CD14-positive monocyte (primary cell): ENCODE measurements at regions not wholly inside any gene's neighbourhood (a gene's known extent, or its start where the extent isn't known, plus 50 kb on each side); places are given as distances from the start of the nearest gene placed in this dataset.

Experiments
- DNase-seq, 3 donors: peaks; one replicate each; pipeline ENCODE4 v3.0.0-alpha.2; 2011 to 2022
- H2AFZ ChIP-seq: 2 replicates; pipeline ENCODE4 v1.6.0; 2012; ENCODE audit warnings: mild to moderate bottlenecking, low read depth, low read length, inconsistent platforms; ENCODE audit not compliant: insufficient read depth, poor library complexity, severe bottlenecking
- H3K27ac ChIP-seq, 2 donors: 1 replicate in 1 of 2; 2 replicates in 1 of 2; pipeline ENCODE4 v1.5.1; 2012 to 2013; ENCODE audit warnings: low read length in 2 of 2, control low read depth in 1 of 2, inconsistent platforms in 1 of 2, low read depth in 1 of 2, mild to moderate bottlenecking in 1 of 2
- H3K27me3 ChIP-seq, 2 donors: one replicate each; pipeline versions ENCODE4 v1.6.0 to v1.6.1; 2011 to 2013; ENCODE audit warnings: low read length in 2 of 2; ENCODE audit not compliant: control insufficient read depth in 2 of 2, insufficient read depth in 2 of 2
- H3K36me3 ChIP-seq, 2 donors: replicated peaks in 1 of 2; 1 replicate in 1 of 2; 2 replicates in 1 of 2; pipeline versions ENCODE4 v1.5.1 to v1.6.1; 2012 to 2013; ENCODE audit warnings: low read length in 2 of 2, control low read depth in 1 of 2, inconsistent platforms in 1 of 2, mild to moderate bottlenecking in 1 of 2; ENCODE audit not compliant: insufficient read depth in 2 of 2, control insufficient read depth in 1 of 2
- H3K4me1 ChIP-seq, 2 donors: 1 replicate in 1 of 2; 2 replicates in 1 of 2; pipeline versions ENCODE4 v1.5.1 to v1.6.1; 2012 to 2013; ENCODE audit warnings: low read length in 2 of 2, control low read depth in 1 of 2, inconsistent platforms in 1 of 2, mild to moderate bottlenecking in 1 of 2, moderate library complexity in 1 of 2; ENCODE audit not compliant: insufficient read depth in 2 of 2, control insufficient read depth in 1 of 2
- H3K4me2 ChIP-seq: replicated peaks from 2 replicates; pipeline ENCODE3; 2012; ENCODE audit warnings: low read length, moderate library complexity, mild to moderate bottlenecking; ENCODE audit not compliant: poor library complexity, severe bottlenecking; ENCODE audit errors: extremely low read depth
- H3K4me3 ChIP-seq, 3 experiments: fragments of 200-600 bp in 1 of 3; sonication (generic) in 1 of 3; replicated peaks in 1 of 3; 1 replicate in 2 of 3; 2 replicates in 1 of 3; pipeline ENCODE4 v1.5.1; 2011 to 2013; ENCODE audit warnings: low read length in 3 of 3, mild to moderate bottlenecking in 3 of 3, control low read depth in 2 of 3, low read depth in 2 of 3, inconsistent platforms in 1 of 3, moderate library complexity in 1 of 3
- H3K79me2 ChIP-seq: 2 replicates; pipeline ENCODE4 v1.6.0; 2012; ENCODE audit warnings: mild to moderate bottlenecking, control low read depth, inconsistent platforms, low read length, moderate library complexity; ENCODE audit not compliant: insufficient read depth
- H3K9ac ChIP-seq: 2 replicates; pipeline ENCODE4 v1.6.0; 2017; ENCODE audit warnings: low read length, mild to moderate bottlenecking; ENCODE audit not compliant: insufficient read depth, poor library complexity, severe bottlenecking
- H3K9me3 ChIP-seq, 2 donors: replicated peaks in 1 of 2; 1 replicate in 1 of 2; 2 replicates in 1 of 2; pipeline versions ENCODE4 v1.5.1 to v1.6.1; 2012 to 2013; ENCODE audit warnings: low read length in 2 of 2, control low read depth in 1 of 2; ENCODE audit not compliant: control insufficient read depth in 1 of 2, insufficient read depth in 1 of 2
- H4K20me1 ChIP-seq: 2 replicates; pipeline ENCODE4 v1.6.0; 2012; ENCODE audit warnings: mild to moderate bottlenecking, low read length, control low read depth, moderate library complexity; ENCODE audit not compliant: insufficient read depth
- H3K27ac Mint-ChIP-seq, 7 donors: one replicate each; pipeline ENCODE4 v1.8.0; 2020; ENCODE audit warnings: mild to moderate bottlenecking in 7 of 7, mixed read lengths in 7 of 7, moderate library complexity in 6 of 7, inconsistent platforms in 2 of 7
- H3K27me3 Mint-ChIP-seq, 3 donors: one replicate each; pipeline ENCODE4 v1.8.0; 2021 to 2022; ENCODE audit warnings: low read depth in 3 of 3, mild to moderate bottlenecking in 3 of 3, mixed read lengths in 3 of 3, moderate library complexity in 3 of 3, inconsistent platforms in 1 of 3
- H3K36me3 Mint-ChIP-seq, 2 donors: one replicate each; pipeline ENCODE4 v1.8.0; 2020; ENCODE audit warnings: mixed read lengths in 2 of 2, inconsistent platforms in 1 of 2, mild to moderate bottlenecking in 1 of 2
- H3K4me1 Mint-ChIP-seq: one replicate; pipeline ENCODE4 v1.8.0; 2020; ENCODE audit warnings: mild to moderate bottlenecking, mixed read lengths
- H3K4me3 Mint-ChIP-seq, 2 donors: one replicate each; pipeline ENCODE4 v1.8.0; 2020; ENCODE audit warnings: mild to moderate bottlenecking in 2 of 2, mixed read lengths in 2 of 2, moderate library complexity in 1 of 2
- H3K9me3 Mint-ChIP-seq, 7 donors: one replicate each; pipeline ENCODE4 v1.8.0; 2020 to 2022; ENCODE audit warnings: mixed read lengths in 7 of 7, mild to moderate bottlenecking in 6 of 7, moderate library complexity in 6 of 7, inconsistent platforms in 2 of 7
- WGBS: methylation state at CpG from one replicate; pipeline ENCODE4 v1.1.5; 2013; ENCODE audit warnings: missing lambda C conversion rate; ENCODE audit not compliant: insufficient coverage; 5-methylcytosine and 5-hydroxymethylcytosine counted together
- intact Hi-C, 2 donors: fragments of 100-400 bp; cut with micrococcal nuclease; formaldehyde crosslinking; loops; one replicate each; pipeline versions ENCODE4 v1.15.0 to v1.15.1; 2023
- TF ChIP-seq, protein P1 (sequence below): fragments of 200-600 bp; IDR thresholded peaks from one replicate; pipeline ENCODE4 v1.8.0; 2022; ENCODE audit warnings: antibody characterized with exemption, mild to moderate bottlenecking

GRCh38 chr3:25889525-25889917 is 99.6 kb downstream of the OXSM start:
- no peaks in the 10 kb centered on the region for H4K20me1 ChIP-seq
- Mint-ChIP-seq H3K27me3 (peaks cover 0 to 4% (median 2%) of the 10 kb centered on the region in 3 donors), H3K36me3 (no peaks in the 10 kb centered on the region), H3K4me1 (no peaks in the 10 kb centered on the region), H3K4me3 (no peak overlapping the region), H3K9me3 (peaks cover 0 to 14% (median 3%) of the 10 kb centered on the region in 7 donors), H3K27ac (peak overlapping the region in 1 of 7 donors; percentile 31)
- TF ChIP-seq, protein P1, sequence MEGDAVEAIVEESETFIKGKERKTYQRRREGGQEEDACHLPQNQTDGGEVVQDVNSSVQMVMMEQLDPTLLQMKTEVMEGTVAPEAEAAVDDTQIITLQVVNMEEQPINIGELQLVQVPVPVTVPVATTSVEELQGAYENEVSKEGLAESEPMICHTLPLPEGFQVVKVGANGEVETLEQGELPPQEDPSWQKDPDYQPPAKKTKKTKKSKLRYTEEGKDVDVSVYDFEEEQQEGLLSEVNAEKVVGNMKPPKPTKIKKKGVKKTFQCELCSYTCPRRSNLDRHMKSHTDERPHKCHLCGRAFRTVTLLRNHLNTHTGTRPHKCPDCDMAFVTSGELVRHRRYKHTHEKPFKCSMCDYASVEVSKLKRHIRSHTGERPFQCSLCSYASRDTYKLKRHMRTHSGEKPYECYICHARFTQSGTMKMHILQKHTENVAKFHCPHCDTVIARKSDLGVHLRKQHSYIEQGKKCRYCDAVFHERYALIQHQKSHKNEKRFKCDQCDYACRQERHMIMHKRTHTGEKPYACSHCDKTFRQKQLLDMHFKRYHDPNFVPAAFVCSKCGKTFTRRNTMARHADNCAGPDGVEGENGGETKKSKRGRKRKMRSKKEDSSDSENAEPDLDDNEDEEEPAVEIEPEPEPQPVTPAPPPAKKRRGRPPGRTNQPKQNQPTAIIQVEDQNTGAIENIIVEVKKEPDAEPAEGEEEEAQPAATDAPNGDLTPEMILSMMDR: no peak
- H3K4me2 ChIP-seq: no peak overlapping the region
- H3K9ac ChIP-seq: no peak overlapping the region
- H2AFZ ChIP-seq: no peak overlapping the region
- no CpG with 5 or more reads among the region's 2 CpGs for WGBS
- H3K27ac ChIP-seq: no peak overlapping the region
- DNase-seq: no peak
- intact Hi-C loops: no loop called here
- H3K79me2 ChIP-seq: no peaks in the 10 kb centered on the region
- no peak overlapping the region for H3K4me3 ChIP-seq
- no peaks in the 10 kb centered on the region for H3K27me3 ChIP-seq
- H3K9me3 ChIP-seq: no peaks in the 10 kb centered on the region
- H3K4me1 ChIP-seq: no peaks in the 10 kb centered on the region
- no peaks in the 10 kb centered on the region for H3K36me3 ChIP-seq

- Mint-ChIP-seq H3K27me3 (peaks cover 0 to 2% (median 1%) of the 10 kb centered on the region in 3 donors), H3K9me3 (peaks cover 0 to 4% (median 0%) of the 10 kb centered on the region in 7 donors), H3K27ac (no peak overlapping the region), H3K36me3 (no peaks in the 10 kb centered on the region), H3K4me3 (no peak overlapping the region), H3K4me1 (no peaks in the 10 kb centered on the region)
- Histone ChIP-seq H4K20me1 (no peaks in the 10 kb centered on the region), H3K4me2 (no peak overlapping the region), H3K36me3 (no peaks in the 10 kb centered on the region), H3K27me3 (no peaks in the 10 kb centered on the region), H3K9me3 (no peaks in the 10 kb centered on the region), H3K4me3 (no peak overlapping the region), H3K27ac (no peak overlapping the region), H3K4me1 (no peaks in the 10 kb centered on the region), H2AFZ (no peak overlapping the region), H3K79me2 (no peaks in the 10 kb centered on the region), H3K9ac (no peak overlapping the region)
- TF ChIP-seq, protein P1: no peak
- no CpG with 5 or more reads among the region's 3 CpGs for WGBS
- intact Hi-C loops: no loop called here
- no peak for DNase-seq
Observed at GRCh38 chr3:25894101-25894500, 104.2 kb downstream of the OXSM start.
